ENCODE measurements at regions not wholly inside any gene's neighbourhood (a gene's known extent, or its start where the extent isn't known, plus 50 kb on each side); places are given as distances from the start of the nearest gene placed in this dataset.

GRCh38 chr18:22314001-22314400, 103.7 kb downstream of the CTAGE1 start:
- TF ChIP-seq CTCF (IDR thresholded peaks at IDR 0.05) (no peak), POLR2A (IDR thresholded peaks at IDR 0.05) (no peak), EP300 (IDR thresholded peaks at IDR 0.05) (no peak)
- no peaks in the 10 kb centered on the region for H3K36me3 ChIP-seq
- H3K4me3 ChIP-seq, result no peak overlapping the region
- 46 to 52% (median 51%) methylated on average over 6 of the region's 6 CpGs for WGBS, 3 donors
- intact Hi-C loops (cut with DNase I), result no loop called here
- H3K4me1 ChIP-seq (ENCODE audit: insufficient read depth), result no peaks in the 10 kb centered on the region
- no peaks in the 10 kb centered on the region for H3K9me3 ChIP-seq
- no peaks in the 10 kb centered on the region for H3K27me3 ChIP-seq
- peak in 1 of 5 donors; percentile 48 for DNase-seq
- no peak overlapping the region for H3K27ac ChIP-seq

DNA sequence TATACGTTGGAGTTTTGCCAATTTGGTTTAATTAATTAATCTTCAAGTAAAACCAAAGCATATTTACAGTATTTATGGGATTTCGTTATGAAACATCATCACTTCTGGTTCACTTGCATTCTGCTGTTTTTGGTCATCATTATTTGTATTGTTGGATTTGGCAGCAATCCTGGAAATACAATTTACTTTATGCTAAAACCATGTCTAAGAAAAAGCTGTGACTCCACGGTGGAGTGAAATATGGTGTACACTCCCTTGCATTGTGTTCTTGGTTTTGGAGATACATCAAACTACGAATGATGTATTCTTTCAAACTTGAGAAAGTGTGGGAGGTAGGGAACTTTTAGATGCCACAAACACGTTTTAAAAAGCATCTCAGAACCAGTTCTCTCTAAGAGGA, 106.4 kb downstream of the CTAGE1 start:
- Histone ChIP-seq H3K27ac (no peak overlapping the region), H3K36me3 (no peaks in the 10 kb centered on the region), H3K4me1 (ENCODE audit: insufficient read depth) (no peaks in the 10 kb centered on the region), H3K27me3 (no peaks in the 10 kb centered on the region), H3K9me3 (no peaks in the 10 kb centered on the region), H3K4me3 (no peak overlapping the region)
- WGBS, 3 donors, result 20 to 27% (median 26%) methylated on average over 5 of the region's 5 CpGs
- no peak for DNase-seq
- intact Hi-C loops (cut with DNase I), result no loop called here
- no peak for TF ChIP-seq EP300 (IDR thresholded peaks at IDR 0.05)
- TF ChIP-seq POLR2A (IDR thresholded peaks at IDR 0.05), result no peak
- TF ChIP-seq CTCF (IDR thresholded peaks at IDR 0.05), result no peak

DNA sequence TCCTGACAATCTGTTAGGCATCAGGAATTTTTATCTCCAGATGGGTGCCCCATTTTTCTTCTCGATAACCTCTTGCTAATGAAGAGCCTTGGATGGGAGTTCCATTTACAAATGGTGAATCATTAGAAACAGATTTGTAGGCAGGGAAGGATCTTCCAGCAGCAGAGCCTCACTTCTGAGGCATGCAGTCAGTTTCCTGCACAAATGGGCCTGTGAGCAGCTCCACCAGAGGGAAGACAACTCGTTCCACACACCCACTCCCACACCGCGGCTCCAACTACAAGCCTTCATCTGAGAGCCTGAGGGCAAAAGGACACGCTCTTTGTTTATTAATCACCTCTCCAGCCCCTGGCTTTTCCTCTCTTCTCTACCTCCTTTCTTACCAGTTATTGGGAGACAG, 108.5 kb downstream of the CTAGE1 start:
- DNase-seq, result no peak
- no peaks in the 10 kb centered on the region for H3K36me3 ChIP-seq
- peaks cover 3% of the 10 kb centered on the region for H3K4me1 ChIP-seq (ENCODE audit: insufficient read depth)
- WGBS, 3 donors, result 36 to 51% (median 51%) methylated on average over 5 of the region's 5 CpGs
- no peak overlapping the region for H3K4me3 ChIP-seq
- no peak overlapping the region for H3K27ac ChIP-seq
- H3K27me3 ChIP-seq, result no peaks in the 10 kb centered on the region
- no peaks in the 10 kb centered on the region for H3K9me3 ChIP-seq
- intact Hi-C loops (cut with DNase I), result no loop called here
- TF ChIP-seq EP300 (IDR thresholded peaks at IDR 0.05), result no peak
- no peak for TF ChIP-seq POLR2A (IDR thresholded peaks at IDR 0.05)
- TF ChIP-seq CTCF (IDR thresholded peaks at IDR 0.05), result no peak

DNA sequence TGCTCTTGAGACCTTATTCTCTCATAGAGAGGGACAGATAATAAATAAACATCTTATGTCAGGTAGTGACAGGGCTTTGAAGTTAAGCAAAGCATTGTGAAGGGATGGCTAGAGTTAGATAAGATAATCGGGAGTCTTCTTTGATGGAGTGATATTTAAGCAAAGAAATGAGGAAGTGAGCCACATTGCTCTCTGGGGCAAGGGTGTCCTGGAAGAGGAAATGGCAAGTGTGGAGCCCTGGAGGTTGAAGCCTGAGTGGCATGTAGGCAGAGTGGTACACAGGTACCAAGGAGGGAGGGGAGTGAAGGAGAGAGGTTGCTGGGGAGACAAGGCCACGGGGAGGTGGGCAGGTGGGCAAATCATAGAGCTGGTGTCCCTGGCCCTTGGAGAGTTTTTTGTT, 110.2 kb downstream of the CTAGE1 start:
- Histone ChIP-seq H3K4me1 (ENCODE audit: insufficient read depth) (peaks cover 6% of the 10 kb centered on the region), H3K4me3 (no peak overlapping the region), H3K36me3 (no peaks in the 10 kb centered on the region), H3K9me3 (no peaks in the 10 kb centered on the region), H3K27me3 (no peaks in the 10 kb centered on the region), H3K27ac (no peak overlapping the region)
- no peak for DNase-seq
- intact Hi-C loops (cut with DNase I), result no loop called here
- TF ChIP-seq POLR2A (IDR thresholded peaks at IDR 0.05) (no peak), CTCF (IDR thresholded peaks at IDR 0.05) (no peak), EP300 (IDR thresholded peaks at IDR 0.05) (no peak)
- WGBS, 3 donors, result 73 to 77% (median 76%) methylated on average over 2 of the region's 2 CpGs

DNA sequence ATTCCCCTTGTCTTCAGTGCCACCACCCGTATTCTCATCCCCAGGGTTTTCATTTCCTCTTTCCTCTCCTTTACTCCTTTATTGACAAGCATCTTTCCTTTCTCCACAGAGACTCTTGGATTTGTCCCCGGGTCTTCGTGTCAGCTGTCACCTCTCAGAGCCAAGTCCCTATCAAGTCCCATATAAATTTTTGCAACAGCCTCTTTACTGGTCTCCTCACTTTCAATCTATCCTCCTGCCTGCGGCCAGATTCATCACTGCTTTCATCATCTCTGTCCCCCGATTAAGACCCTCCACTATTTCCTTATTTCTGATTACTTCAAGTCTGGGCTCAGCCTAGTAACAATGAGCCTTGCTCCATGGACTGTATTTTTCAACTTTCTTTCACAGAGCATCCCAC, 113.8 kb downstream of the CTAGE1 start:
- intact Hi-C loops (cut with DNase I), result no loop called here
- no peaks in the 10 kb centered on the region for H3K36me3 ChIP-seq
- no peak overlapping the region for H3K27ac ChIP-seq
- 77 to 83% (median 83%) methylated on average over 5 of the region's 5 CpGs for WGBS, 3 donors
- H3K4me1 ChIP-seq (ENCODE audit: insufficient read depth), result peaks cover 6% of the 10 kb centered on the region
- DNase-seq, result no peak
- H3K4me3 ChIP-seq, result no peak overlapping the region
- H3K9me3 ChIP-seq, result no peaks in the 10 kb centered on the region
- no peaks in the 10 kb centered on the region for H3K27me3 ChIP-seq
- no peak for TF ChIP-seq EP300 (IDR thresholded peaks at IDR 0.05)
- no peak for TF ChIP-seq POLR2A (IDR thresholded peaks at IDR 0.05)
- TF ChIP-seq CTCF (IDR thresholded peaks at IDR 0.05), result no peak

Measured in ovary (tissue), 7 donors.